ENCODE measurements at regions not wholly inside any gene's neighbourhood (a gene's known extent, or its start where the extent isn't known, plus 50 kb on each side); places are given as distances from the start of the nearest gene placed in this dataset.
"Not testable (repeated sequence)": the region's sequence is repeated elsewhere in the genome, so short reads cannot be mapped to it uniquely, and the experiment has no call there.

DNA sequence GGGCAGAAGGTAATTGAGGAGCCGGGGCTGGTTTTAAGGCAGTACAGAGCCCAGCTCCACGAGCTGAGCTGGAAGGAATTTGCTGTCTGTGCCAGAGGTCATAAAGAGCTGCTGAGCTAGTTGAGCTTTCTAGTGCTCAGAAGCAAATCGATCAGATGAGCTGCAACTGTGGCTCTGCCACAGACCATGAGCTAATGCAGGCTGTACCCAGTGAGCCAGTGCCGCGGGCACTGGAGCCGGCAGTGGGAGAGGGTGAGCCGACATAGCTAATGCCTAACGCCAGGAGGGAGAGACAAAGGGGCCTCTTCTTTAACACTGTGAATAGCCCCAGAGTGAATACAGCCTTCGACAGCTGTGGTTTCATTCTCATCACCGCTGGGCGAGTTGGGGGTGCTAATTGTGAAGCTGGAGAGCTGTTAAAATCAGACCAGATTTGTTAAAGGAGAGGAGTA, 410.1 kb upstream of the TCF4 start:
- Histone ChIP-seq H3K4me1 (ENCODE audit: insufficient read depth, low read length) (peaks cover 3% of the 10 kb centered on the region), H3K27me3 (ENCODE audit: insufficient read depth, low read length) (no peaks in the 10 kb centered on the region), H3K4me3 (ENCODE audit: low read length) (no peak overlapping the region), H3K9me3 (ENCODE audit: low read depth, low read length) (no peaks in the 10 kb centered on the region)

DNA sequence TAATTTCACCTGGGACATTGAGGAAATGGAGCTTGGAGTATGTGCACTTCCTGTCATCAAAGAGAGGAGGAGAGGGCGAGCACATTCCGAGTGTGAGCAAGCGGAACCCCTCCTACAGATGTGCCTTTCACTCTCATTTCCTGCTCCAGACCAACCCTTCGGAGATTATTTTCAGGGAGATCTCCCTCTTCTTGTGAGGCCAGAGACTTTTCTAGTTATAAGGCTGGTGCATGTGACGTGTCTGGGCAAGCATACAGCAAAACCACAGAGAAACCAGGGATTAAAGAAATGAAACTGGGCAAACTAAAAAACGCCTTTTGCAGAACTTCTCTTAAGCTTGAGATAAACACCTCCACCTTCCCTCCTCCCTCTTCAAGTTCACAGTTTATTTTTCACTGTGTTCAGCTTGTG, 409.2 kb upstream of the TCF4 start:
- H3K4me1 ChIP-seq (ENCODE audit: insufficient read depth, low read length) = peaks cover 3% of the 10 kb centered on the region
- H3K4me3 ChIP-seq (ENCODE audit: low read length) = no peak overlapping the region
- H3K9me3 ChIP-seq (ENCODE audit: low read depth, low read length) = no peaks in the 10 kb centered on the region
- no peaks in the 10 kb centered on the region for H3K27me3 ChIP-seq (ENCODE audit: insufficient read depth, low read length)

DNA sequence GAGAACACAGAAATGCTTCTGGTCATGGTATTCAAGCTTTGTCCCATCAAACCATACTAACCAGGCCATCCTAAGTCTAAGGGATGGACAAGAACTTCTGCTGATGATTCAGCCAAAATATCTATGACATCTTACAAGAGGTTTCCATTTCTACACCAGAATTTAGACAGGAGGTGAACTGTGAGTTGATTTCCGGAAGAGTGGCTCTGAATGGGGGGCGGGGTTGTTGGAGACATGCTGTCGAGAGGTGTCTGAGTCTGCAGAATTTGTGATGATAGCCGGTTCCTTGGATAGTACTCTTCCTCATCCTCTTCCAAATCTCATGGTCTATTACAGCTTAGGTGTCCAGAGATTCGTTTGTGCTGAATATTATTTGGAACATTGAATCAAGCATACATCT, 408.7 kb upstream of the TCF4 start:
- Histone ChIP-seq H3K9me3 (ENCODE audit: low read depth, low read length) (no peaks in the 10 kb centered on the region), H3K4me1 (ENCODE audit: insufficient read depth, low read length) (peaks cover 3% of the 10 kb centered on the region), H3K4me3 (ENCODE audit: low read length) (no peak overlapping the region), H3K27me3 (ENCODE audit: insufficient read depth, low read length) (no peaks in the 10 kb centered on the region)

- H3K27me3 ChIP-seq (ENCODE audit: insufficient read depth, low read length) = no peaks in the 10 kb centered on the region
- no peaks in the 10 kb centered on the region for H3K9me3 ChIP-seq (ENCODE audit: low read depth, low read length)
- H3K4me1 ChIP-seq (ENCODE audit: insufficient read depth, low read length) = no peaks in the 10 kb centered on the region
- H3K4me3 ChIP-seq (ENCODE audit: low read length) = no peak overlapping the region
These were observed 402.2 kb upstream of the TCF4 start for GRCh38 chr18:55990186-55990585.

- no peaks in the 10 kb centered on the region for H3K9me3 ChIP-seq (ENCODE audit: low read depth, low read length)
- H3K4me1 ChIP-seq (ENCODE audit: insufficient read depth, low read length) = no peaks in the 10 kb centered on the region
- no peak overlapping the region for H3K4me3 ChIP-seq (ENCODE audit: low read length)
- H3K27me3 ChIP-seq (ENCODE audit: insufficient read depth, low read length) = no peaks in the 10 kb centered on the region
These were observed 400.5 kb upstream of the TCF4 start for GRCh38 chr18:55988537-55988936.

- Histone ChIP-seq H3K9me3 (ENCODE audit: low read depth, low read length) (no peaks in the 10 kb centered on the region), H3K4me1 (ENCODE audit: insufficient read depth, low read length) (no peaks in the 10 kb centered on the region), H3K4me3 (ENCODE audit: low read length) (no peak overlapping the region), H3K27me3 (ENCODE audit: insufficient read depth, low read length) (no peaks in the 10 kb centered on the region)
These were observed 395.4 kb upstream of the TCF4 start for GRCh38 chr18:55983433-55983832.

DNA sequence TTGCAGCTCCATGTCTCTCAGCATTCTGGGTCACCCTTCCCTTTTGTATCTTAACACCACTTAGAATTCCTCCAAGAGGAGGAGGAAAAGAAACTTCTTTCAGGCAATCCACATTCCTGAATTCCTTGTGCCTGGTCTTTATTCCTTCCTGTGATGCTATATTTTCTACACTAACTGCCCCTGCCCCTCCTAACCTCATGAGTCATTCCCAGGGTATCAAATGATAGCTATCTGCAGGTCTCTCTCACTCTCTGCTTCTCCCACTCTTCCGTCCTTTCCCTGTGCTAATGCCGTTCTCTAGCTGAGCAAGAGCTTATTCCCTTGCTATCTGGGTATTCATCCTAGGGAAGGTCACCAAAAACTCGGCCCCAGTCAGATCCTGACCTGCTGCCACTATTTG, 395.0 kb upstream of the TCF4 start:
- Histone ChIP-seq H3K9me3 (ENCODE audit: low read depth, low read length) (no peaks in the 10 kb centered on the region), H3K27me3 (ENCODE audit: insufficient read depth, low read length) (no peaks in the 10 kb centered on the region), H3K4me3 (ENCODE audit: low read length) (no peak overlapping the region), H3K4me1 (ENCODE audit: insufficient read depth, low read length) (no peaks in the 10 kb centered on the region)

DNA sequence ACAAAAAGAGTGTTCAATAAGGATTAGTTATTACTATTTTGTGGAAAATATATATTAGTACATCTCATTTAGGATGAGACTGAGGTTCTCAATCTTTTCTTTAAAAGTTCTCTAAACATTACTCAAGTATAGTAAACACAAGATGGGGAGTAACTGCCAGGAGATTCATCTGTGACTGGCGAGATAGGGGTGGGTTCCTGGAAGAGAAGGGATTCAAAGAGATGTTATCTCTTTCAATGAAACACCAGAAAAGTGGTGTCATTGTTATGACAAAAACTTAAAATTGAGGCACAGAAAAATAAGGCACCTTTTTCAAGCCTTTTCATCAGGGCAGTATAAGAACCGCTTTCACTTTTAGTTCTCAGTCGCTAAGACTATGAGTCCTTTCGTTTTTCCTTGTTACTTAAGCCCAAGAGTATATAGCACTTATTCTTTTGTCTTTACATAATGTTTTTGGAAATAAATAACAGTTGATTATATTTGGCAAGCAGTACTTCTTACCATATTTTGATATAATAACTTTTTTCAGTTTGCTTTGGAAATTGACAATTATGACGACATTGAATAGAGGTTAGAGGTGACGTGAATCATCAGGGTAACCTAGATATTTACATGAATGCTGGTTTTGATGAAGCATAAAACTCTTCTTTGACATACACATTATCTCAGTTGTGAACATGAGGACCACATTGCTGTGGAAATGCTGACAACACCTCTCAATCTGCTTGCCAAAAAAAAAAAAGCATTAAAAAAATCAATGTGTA, 393.9 kb upstream of the TCF4 start:
- Histone ChIP-seq H3K4me3 (ENCODE audit: low read length) (no peak overlapping the region), H3K4me1 (ENCODE audit: insufficient read depth, low read length) (no peaks in the 10 kb centered on the region), H3K27me3 (ENCODE audit: insufficient read depth, low read length) (no peaks in the 10 kb centered on the region), H3K9me3 (ENCODE audit: low read depth, low read length) (no peaks in the 10 kb centered on the region)

GRCh38 chr18:55974521-55974920, 386.5 kb upstream of the TCF4 start:
- Histone ChIP-seq H3K9me3 (ENCODE audit: low read depth, low read length) (no peaks in the 10 kb centered on the region), H3K4me1 (ENCODE audit: insufficient read depth, low read length) (no peaks in the 10 kb centered on the region)

DNA sequence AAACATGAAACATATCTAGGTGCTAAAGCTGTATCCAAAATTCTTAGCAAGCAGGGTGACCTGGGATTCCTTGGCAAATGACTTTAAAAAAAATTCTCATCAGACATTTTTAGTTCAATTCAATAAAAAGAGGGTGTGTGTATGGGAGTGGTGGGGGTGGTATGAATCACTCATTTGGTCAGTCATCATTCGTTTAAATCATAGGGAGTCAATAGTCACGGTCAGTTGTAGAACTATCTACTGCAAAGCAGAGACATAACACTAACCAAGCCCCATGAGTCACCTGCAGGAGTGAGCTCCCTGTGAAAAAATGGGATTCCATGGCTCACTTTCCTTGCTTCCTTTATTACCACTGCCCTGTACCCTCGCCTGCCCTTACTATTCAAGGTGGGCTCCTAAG, 380.6 kb upstream of the TCF4 start:
- Histone ChIP-seq H3K9me3 (ENCODE audit: low read depth, low read length) (no peaks in the 10 kb centered on the region), H3K4me1 (ENCODE audit: insufficient read depth, low read length) (no peaks in the 10 kb centered on the region), H3K4me3 (ENCODE audit: low read length) (no peak overlapping the region), H3K27me3 (ENCODE audit: insufficient read depth, low read length) (no peaks in the 10 kb centered on the region)

More at GRCh38 chr18:55974521-55974920, 386.5 kb upstream of the TCF4 start:
- Histone ChIP-seq H3K27me3 (ENCODE audit: insufficient read depth, low read length) (no peaks in the 10 kb centered on the region), H3K4me3 (ENCODE audit: low read length) (no peak overlapping the region)

DNA sequence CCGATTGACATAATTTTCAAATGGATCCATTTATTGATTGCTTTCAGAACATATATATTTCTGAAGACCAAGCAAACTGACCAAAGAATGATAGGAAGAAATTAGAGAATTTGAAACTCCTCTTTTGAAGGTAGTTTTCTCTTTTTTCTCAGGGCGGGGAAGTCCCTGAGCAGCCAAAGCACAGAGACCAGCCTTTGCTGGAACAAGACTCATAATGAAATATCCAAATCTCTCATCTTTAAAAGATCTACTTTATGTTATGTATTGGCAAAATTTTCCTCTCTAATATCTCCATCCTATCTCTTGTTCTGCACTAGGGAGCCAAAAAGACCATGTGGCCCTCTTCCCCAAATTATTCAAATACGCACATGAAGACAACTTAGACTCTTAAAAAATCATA, 379.0 kb upstream of the TCF4 start:
- H3K4me1 ChIP-seq (ENCODE audit: insufficient read depth, low read length) = no peaks in the 10 kb centered on the region
- no peaks in the 10 kb centered on the region for H3K9me3 ChIP-seq (ENCODE audit: low read depth, low read length)
- H3K4me3 ChIP-seq (ENCODE audit: low read length) = no peak overlapping the region
- H3K27me3 ChIP-seq (ENCODE audit: insufficient read depth, low read length) = no peaks in the 10 kb centered on the region

- H3K4me1 ChIP-seq (ENCODE audit: insufficient read depth, low read length) = no peaks in the 10 kb centered on the region
- no peaks in the 10 kb centered on the region for H3K9me3 ChIP-seq (ENCODE audit: low read depth, low read length)
- no peak overlapping the region for H3K4me3 ChIP-seq (ENCODE audit: low read length)
These were observed 376.2 kb upstream of the TCF4 start for GRCh38 chr18:55964171-55964570.

GRCh38 chr18:55953326-55953725, 365.3 kb upstream of the TCF4 start:
- H3K4me3 ChIP-seq (ENCODE audit: low read length) = no peak overlapping the region
- H3K4me1 ChIP-seq (ENCODE audit: insufficient read depth, low read length) = no peaks in the 10 kb centered on the region
- no peaks in the 10 kb centered on the region for H3K27me3 ChIP-seq (ENCODE audit: insufficient read depth, low read length)
- H3K9me3 ChIP-seq (ENCODE audit: low read depth, low read length) = no peaks in the 10 kb centered on the region

More at GRCh38 chr18:55964171-55964570, 376.2 kb upstream of the TCF4 start:
- H3K27me3 ChIP-seq (ENCODE audit: insufficient read depth, low read length) = no peaks in the 10 kb centered on the region

DNA sequence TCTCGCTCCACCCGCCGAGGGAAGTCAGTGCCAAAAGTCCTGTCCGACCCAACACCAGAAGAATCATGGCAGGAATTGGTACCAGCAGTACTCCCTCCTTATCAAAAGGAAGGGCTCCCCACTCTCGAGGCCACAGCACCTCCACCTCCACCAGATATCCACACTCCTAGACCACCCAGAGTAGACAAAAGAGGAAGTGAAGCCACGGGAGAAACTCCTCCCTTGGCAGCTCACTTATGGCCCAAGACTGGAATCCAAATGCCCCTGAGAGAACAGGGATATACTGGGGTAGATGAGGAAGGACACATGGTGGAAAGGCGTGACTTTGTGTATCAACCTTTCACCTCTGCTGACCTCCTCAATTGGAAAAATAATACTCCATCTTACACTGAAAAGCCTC, 363.7 kb upstream of the TCF4 start:
- not testable (repeated sequence) for H3K27me3 ChIP-seq (ENCODE audit: insufficient read depth, low read length); H3K4me1 ChIP-seq (ENCODE audit: insufficient read depth, low read length); H3K4me3 ChIP-seq (ENCODE audit: low read length); H3K9me3 ChIP-seq (ENCODE audit: low read depth, low read length)

DNA sequence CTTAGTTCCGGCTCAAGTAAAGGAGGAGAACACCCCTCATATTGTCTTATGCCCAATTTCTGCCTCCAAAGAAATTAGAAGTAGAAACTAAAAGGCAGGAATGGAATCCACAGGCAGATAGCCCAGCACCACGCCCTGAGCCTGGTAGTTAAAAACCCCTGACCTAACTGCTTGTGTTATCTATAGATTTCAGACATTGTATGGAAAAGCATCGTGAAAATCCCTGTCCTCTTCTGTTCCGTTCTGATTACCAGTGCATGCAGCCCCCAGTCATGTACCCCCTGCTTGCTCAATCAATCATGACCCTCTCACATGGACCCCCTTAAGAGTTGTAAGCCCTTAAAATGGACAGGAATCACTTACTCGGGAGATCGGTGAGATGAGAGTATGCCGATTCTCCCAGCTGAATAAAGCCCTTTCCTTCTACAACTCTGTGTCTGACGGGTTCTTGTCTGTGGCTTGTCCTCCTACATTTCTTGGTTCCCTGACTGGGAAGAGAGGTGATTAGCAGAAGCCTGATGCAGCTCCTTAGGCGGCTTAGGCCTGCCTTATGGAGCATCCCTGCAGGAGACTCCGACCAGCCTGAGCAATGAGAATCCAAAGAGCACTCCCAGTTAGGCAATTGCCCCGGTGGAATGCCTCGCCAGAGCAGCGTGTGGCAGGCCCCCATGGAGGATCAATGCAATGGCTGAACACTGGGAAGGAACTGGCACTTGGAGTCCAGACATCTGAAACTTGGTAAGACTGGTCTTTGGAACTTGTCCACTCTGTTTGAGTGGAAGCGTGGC, 362.6 kb upstream of the TCF4 start:
- Histone ChIP-seq H3K27me3 (ENCODE audit: insufficient read depth, low read length) (no peaks in the 10 kb centered on the region), H3K4me3 (ENCODE audit: low read length) (no peak overlapping the region), H3K9me3 (ENCODE audit: low read depth, low read length) (peaks cover 3% of the 10 kb centered on the region), H3K4me1 (ENCODE audit: insufficient read depth, low read length) (no peaks in the 10 kb centered on the region)

GRCh38 chr18:55934821-55935220, 346.8 kb upstream of the TCF4 start:
- H3K4me3 ChIP-seq (ENCODE audit: low read length) = no peak overlapping the region
- H3K27me3 ChIP-seq (ENCODE audit: insufficient read depth, low read length) = no peaks in the 10 kb centered on the region
- H3K4me1 ChIP-seq (ENCODE audit: insufficient read depth, low read length) = no peaks in the 10 kb centered on the region

More at GRCh38 chr18:55934821-55935220, 346.8 kb upstream of the TCF4 start:
- peaks cover 10% of the 10 kb centered on the region for H3K9me3 ChIP-seq (ENCODE audit: low read depth, low read length)
